SU-DHL-6 (cell line): ENCODE measurements at regions not wholly inside any gene's neighbourhood (a gene's known extent, or its start where the extent isn't known, plus 50 kb on each side); places are given as distances from the start of the nearest gene placed in this dataset.

Source experiments
- EZH2phosphoT487 ChIP-seq: fragments of 200-600 bp; sonication (generic), shearing (Covaris generic); conservative IDR thresholded peaks from 2 replicates; pipeline ENCODE4 v1.6.1; 2018; ENCODE audit warnings: mild to moderate bottlenecking, antibody characterized with exemption, low read length, moderate library complexity, mixed read lengths
- TF ChIP-seq, protein P1 (sequence below): fragments of 200-600 bp; sonication (generic); IDR thresholded peaks from one replicate; pipeline ENCODE4 v1.5.1; 2017; ENCODE audit warnings: antibody characterized with exemption, mild to moderate bottlenecking, low read length, moderate library complexity; ENCODE audit not compliant: insufficient read depth, poor library complexity, severe bottlenecking

DNA sequence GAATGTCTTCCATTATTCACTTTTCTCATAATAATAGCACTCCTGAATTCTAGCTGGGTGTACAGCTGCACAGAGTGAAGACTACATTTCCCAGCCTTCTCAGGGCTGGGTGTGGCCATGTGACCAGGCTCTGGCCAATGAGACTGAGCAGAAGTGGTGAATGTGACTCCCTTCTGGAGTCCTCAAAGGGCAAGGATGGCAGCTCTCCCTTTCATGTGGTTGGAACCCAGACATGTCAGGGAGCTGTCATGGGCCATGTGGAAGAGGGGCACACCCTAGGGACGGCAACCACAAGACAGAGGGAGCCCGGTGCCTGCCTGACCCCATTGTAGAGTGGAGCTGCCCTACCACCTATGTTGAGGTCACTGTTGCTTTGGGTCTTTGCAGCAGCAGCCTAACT is 312.8 kb upstream of the SULF2 start:
- TF ChIP-seq EZH2phosphoT487: no peak
- TF ChIP-seq, protein P1, sequence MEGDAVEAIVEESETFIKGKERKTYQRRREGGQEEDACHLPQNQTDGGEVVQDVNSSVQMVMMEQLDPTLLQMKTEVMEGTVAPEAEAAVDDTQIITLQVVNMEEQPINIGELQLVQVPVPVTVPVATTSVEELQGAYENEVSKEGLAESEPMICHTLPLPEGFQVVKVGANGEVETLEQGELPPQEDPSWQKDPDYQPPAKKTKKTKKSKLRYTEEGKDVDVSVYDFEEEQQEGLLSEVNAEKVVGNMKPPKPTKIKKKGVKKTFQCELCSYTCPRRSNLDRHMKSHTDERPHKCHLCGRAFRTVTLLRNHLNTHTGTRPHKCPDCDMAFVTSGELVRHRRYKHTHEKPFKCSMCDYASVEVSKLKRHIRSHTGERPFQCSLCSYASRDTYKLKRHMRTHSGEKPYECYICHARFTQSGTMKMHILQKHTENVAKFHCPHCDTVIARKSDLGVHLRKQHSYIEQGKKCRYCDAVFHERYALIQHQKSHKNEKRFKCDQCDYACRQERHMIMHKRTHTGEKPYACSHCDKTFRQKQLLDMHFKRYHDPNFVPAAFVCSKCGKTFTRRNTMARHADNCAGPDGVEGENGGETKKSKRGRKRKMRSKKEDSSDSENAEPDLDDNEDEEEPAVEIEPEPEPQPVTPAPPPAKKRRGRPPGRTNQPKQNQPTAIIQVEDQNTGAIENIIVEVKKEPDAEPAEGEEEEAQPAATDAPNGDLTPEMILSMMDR: no peak
